CD4-positive, alpha-beta T cell (primary cell): ENCODE measurements at regions not wholly inside any gene's neighbourhood (a gene's known extent, or its start where the extent isn't known, plus 50 kb on each side); places are given as distances from the start of the nearest gene placed in this dataset.

Experiments used
- ATAC-seq: fragments of 200-7000 bp; cut with Tn5 transposase; one replicate; pipeline ENCODE4 v1.10.0; 2022; ENCODE audit warnings: mild to moderate bottlenecking; ENCODE audit not compliant: poor library complexity
- CTCF ChIA-PET: fragments of 350-600 bp; sonication (Branson Sonifier 250); formaldehyde crosslinking; loops from one replicate; lab custom pipeline; 2021; ENCODE audit warnings: antibody characterized with exemption, inconsistent platforms; lab: Charles Lee
- POLR2A ChIA-PET: fragments of 350-600 bp; sonication (Branson Sonifier 250); formaldehyde crosslinking; loops from one replicate; lab custom pipeline; 2021; ENCODE audit warnings: antibody characterized with exemption, inconsistent platforms; lab: Charles Lee
- DNase-seq, 14 experiments: peaks; one replicate each; pipeline ENCODE4 v3.0.0-alpha.2; 2013 to 2020; ENCODE audit warnings: mixed read lengths in 2 of 14
- H3K27ac ChIP-seq, 2 donors: one replicate each; pipeline versions ENCODE4 v1.5.1 to v1.7.0; 2013; ENCODE audit warnings: low read length in 2 of 2, low read depth in 1 of 2, mild to moderate bottlenecking in 1 of 2
- H3K27me3 ChIP-seq, 2 experiments: 1 replicate in 1 of 2; 2 replicates in 1 of 2; pipeline versions ENCODE4 v1.6.1 to v1.7.0; 2013; ENCODE audit warnings: low read length in 2 of 2, control low read depth in 1 of 2, mild to moderate bottlenecking in 1 of 2, moderate library complexity in 1 of 2; ENCODE audit not compliant: insufficient read depth in 2 of 2, control insufficient read depth in 1 of 2
- H3K36me3 ChIP-seq: one replicate; pipeline ENCODE4 v1.6.1; 2013; ENCODE audit warnings: low read length, control low read depth; ENCODE audit not compliant: insufficient read depth
- H3K4me1 ChIP-seq: one replicate; pipeline ENCODE4 v1.6.1; 2013; ENCODE audit warnings: low read length, control low read depth; ENCODE audit not compliant: insufficient read depth
- H3K4me3 ChIP-seq: one replicate; pipeline ENCODE4 v1.5.1; 2013; ENCODE audit warnings: mild to moderate bottlenecking, low read length, moderate library complexity
- H3K9me3 ChIP-seq, 2 experiments: 1 replicate in 1 of 2; 2 replicates in 1 of 2; pipeline versions ENCODE4 v1.6.1 to v1.7.0; 2013; ENCODE audit warnings: low read length in 2 of 2, mild to moderate bottlenecking in 2 of 2, control low read depth in 1 of 2, moderate library complexity in 1 of 2; ENCODE audit not compliant: control insufficient read depth in 1 of 2, insufficient read depth in 1 of 2
- H3K27ac Mint-ChIP-seq: one replicate; pipeline ENCODE4 v1.8.0; 2020; ENCODE audit warnings: mixed read lengths
- H3K27me3 Mint-ChIP-seq: one replicate; pipeline ENCODE4 v1.8.0; 2021; ENCODE audit warnings: mixed read lengths
- H3K36me3 Mint-ChIP-seq: one replicate; pipeline ENCODE4 v1.8.0; 2021; ENCODE audit warnings: low read depth, mixed read lengths
- H3K4me1 Mint-ChIP-seq: one replicate; pipeline ENCODE4 v1.8.0; 2021; ENCODE audit warnings: low read depth, mixed read lengths
- H3K4me3 Mint-ChIP-seq: one replicate; pipeline ENCODE4 v1.8.0; 2020; ENCODE audit warnings: mild to moderate bottlenecking, mixed read lengths
- H3K9me3 Mint-ChIP-seq: one replicate; pipeline ENCODE4 v1.8.0; 2020; ENCODE audit warnings: mixed read lengths
- CTCF ChIP-seq: fragments of 200-600 bp; IDR thresholded peaks from one replicate; pipeline ENCODE4 v1.8.0; 2022; ENCODE audit warnings: antibody characterized with exemption, mild to moderate bottlenecking
- intact Hi-C, 2 experiments: fragments of 100-400 bp; cut with DNase I in 1 of 2; cut with micrococcal nuclease in 1 of 2; formaldehyde crosslinking; loops; one replicate each; pipeline versions ENCODE4 v1.15.1 to v1.9.0; 2023 to 2025; cut with DNase I, micrococcal nuclease

GRCh38 chr9:134575103-134575900 is 66.3 kb upstream of the COL5A1 start:
- H3K4me3 Mint-ChIP-seq = no peak overlapping the region
- no peak for TF ChIP-seq CTCF
- Histone ChIP-seq H3K9me3 (peaks cover 1 to 12% of the 10 kb centered on the region in 2 experiments), H3K27me3 (peaks cover 3 to 21% of the 10 kb centered on the region in 2 experiments), H3K4me1 (no peaks in the 10 kb centered on the region), H3K4me3 (no peak overlapping the region), H3K27ac (no peak overlapping the region), H3K36me3 (no peaks in the 10 kb centered on the region)
- ChIA-PET CTCF (no interaction called here), POLR2A (no interaction called here)
- H3K27ac Mint-ChIP-seq = no peak overlapping the region
- H3K4me1 Mint-ChIP-seq = no peaks in the 10 kb centered on the region
- DNase-seq (peak in 1 of 14 experiments; percentile 20), ATAC-seq (no peak)
- intact Hi-C loops = no loop called here
- peaks cover 18% of the 10 kb centered on the region for H3K27me3 Mint-ChIP-seq
- no peaks in the 10 kb centered on the region for H3K9me3 Mint-ChIP-seq
- no peaks in the 10 kb centered on the region for H3K36me3 Mint-ChIP-seq

- Mint-ChIP-seq H3K9me3 (no peaks in the 10 kb centered on the region), H3K4me3 (no peak overlapping the region), H3K36me3 (no peaks in the 10 kb centered on the region), H3K4me1 (no peaks in the 10 kb centered on the region), H3K27ac (no peak overlapping the region), H3K27me3 (peaks cover 19% of the 10 kb centered on the region)
- Histone ChIP-seq H3K27me3 (peaks cover 3 to 21% of the 10 kb centered on the region in 2 experiments), H3K9me3 (peaks cover 6 to 12% of the 10 kb centered on the region in 2 experiments), H3K4me3 (no peak overlapping the region), H3K36me3 (no peaks in the 10 kb centered on the region), H3K27ac (no peak overlapping the region), H3K4me1 (no peaks in the 10 kb centered on the region)
- no peak for TF ChIP-seq CTCF
- CTCF ChIA-PET = no interaction called here
- POLR2A ChIA-PET = no interaction called here
- intact Hi-C loops = no loop called here
- ATAC-seq (no peak), DNase-seq (peak in 1 of 14 experiments; percentile 22)
These were observed 65.8 kb upstream of the COL5A1 start for GRCh38 chr9:134575901-134576176.

GRCh38 chr9:134585021-134585561 is 56.5 kb upstream of the COL5A1 start:
- Mint-ChIP-seq H3K4me1 (no peaks in the 10 kb centered on the region), H3K36me3 (no peaks in the 10 kb centered on the region), H3K27ac (no peak overlapping the region), H3K27me3 (peaks cover 12% of the 10 kb centered on the region), H3K9me3 (no peaks in the 10 kb centered on the region), H3K4me3 (no peak overlapping the region)
- H3K36me3 ChIP-seq = no peaks in the 10 kb centered on the region
- ChIA-PET CTCF (no interaction called here), POLR2A (no interaction called here)
- H3K4me1 ChIP-seq = no peaks in the 10 kb centered on the region
- intact Hi-C loops = no loop called here
- H3K27ac ChIP-seq = no peak overlapping the region
- TF ChIP-seq CTCF = no peak
- H3K4me3 ChIP-seq = no peak overlapping the region
- H3K9me3 ChIP-seq = peaks cover 7% of the 10 kb centered on the region in 2 experiments
- DNase-seq = peak in 1 of 14 experiments; percentile 23
- H3K27me3 ChIP-seq = peaks cover 2 to 5% of the 10 kb centered on the region in 2 experiments
- ATAC-seq = no peak
